Dedifferentiated amniotic fluid mesenchymal stem cell (primary cell): ENCODE measurements at regions not wholly inside any gene's neighbourhood (a gene's known extent, or its start where the extent isn't known, plus 50 kb on each side); places are given as distances from the start of the nearest gene placed in this dataset.
"Not testable (repeated sequence)": the region's sequence is repeated elsewhere in the genome, so short reads cannot be mapped to it uniquely, and the experiment has no call there.

Experiments used
- DNase-seq: peaks from one replicate; pipeline ENCODE4 v3.0.0-alpha.2; 2016; ENCODE audit errors: extremely low spot score

GRCh38 chr13:42373048-42373812, 101.3 kb downstream of the AKAP11 start:
- no peak for DNase-seq

GRCh38 chr13:42375663-42376062, 103.7 kb downstream of the AKAP11 start:
- no peak for DNase-seq

- no peak for DNase-seq
Measured at GRCh38 chr13:42377640-42378382, 105.9 kb downstream of the AKAP11 start.

- DNase-seq, result no peak
Measured at GRCh38 chr13:42378383-42378780, 106.4 kb downstream of the AKAP11 start.

GRCh38 chr13:42379241-42379640, 107.3 kb downstream of the AKAP11 start:
- no peak for DNase-seq

GRCh38 chr13:42380420-42381164, 108.6 kb downstream of the AKAP11 start:
- no peak for DNase-seq

- no peak for DNase-seq
Measured at GRCh38 chr13:42381165-42381425, 109.1 kb downstream of the AKAP11 start.

- not testable (repeated sequence) for DNase-seq
Measured at GRCh38 chr13:42381426-42381825, 109.5 kb downstream of the AKAP11 start.

- DNase-seq, result no peak
Measured at GRCh38 chr13:42383025-42383424, 111.1 kb downstream of the AKAP11 start.

GRCh38 chr13:42384265-42384664, 112.3 kb downstream of the AKAP11 start:
- no peak for DNase-seq

- DNase-seq, result no peak
Measured at GRCh38 chr13:42388326-42388725, 116.4 kb downstream of the AKAP11 start.

- DNase-seq, result no peak
Measured at GRCh38 chr13:42389041-42389440, 117.1 kb downstream of the AKAP11 start.

GRCh38 chr13:42392180-42392579, 120.2 kb downstream of the AKAP11 start:
- DNase-seq, result no peak

GRCh38 chr13:42392716-42393572, 121.0 kb downstream of the AKAP11 start:
- no peak for DNase-seq

GRCh38 chr13:42393573-42394360, 121.8 kb downstream of the AKAP11 start:
- no peak for DNase-seq

- DNase-seq, result no peak
Measured at GRCh38 chr13:42394361-42394708, 122.4 kb downstream of the AKAP11 start.

- DNase-seq, result no peak
Measured at GRCh38 chr13:42394711-42395085, 122.7 kb downstream of the AKAP11 start.

- DNase-seq, result no peak
Measured at GRCh38 chr13:42395086-42395821, 123.3 kb downstream of the AKAP11 start.

GRCh38 chr13:42396501-42396900, 124.5 kb downstream of the AKAP11 start:
- DNase-seq, result no peak

- DNase-seq, result no peak
Measured at GRCh38 chr13:42396901-42397655, 125.1 kb downstream of the AKAP11 start.
